ENCODE measurements at regions not wholly inside any gene's neighbourhood (a gene's known extent, or its start where the extent isn't known, plus 50 kb on each side); places are given as distances from the start of the nearest gene placed in this dataset.

DNA sequence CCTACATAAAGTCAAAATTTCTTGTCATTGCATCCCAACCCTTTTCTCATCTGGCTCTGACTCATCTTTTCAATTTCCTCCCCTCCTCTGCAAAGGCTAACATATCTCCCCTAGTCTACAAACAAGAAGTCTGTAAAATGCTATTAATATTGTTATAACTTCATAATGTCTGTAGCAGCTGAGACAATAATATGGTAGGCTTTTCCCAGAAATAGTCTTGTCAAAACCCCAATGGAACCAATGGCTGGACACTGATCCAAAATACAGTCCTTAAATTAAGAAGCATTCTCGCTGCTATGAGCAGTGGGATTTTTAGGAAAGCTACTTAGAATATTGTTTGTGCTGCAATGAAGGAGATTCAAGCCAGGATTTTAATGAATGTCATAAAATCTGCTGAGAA lies 131.4 kb downstream of the KLHL28 start:
- H3K27ac ChIP-seq (ENCODE audit: insufficient read depth, low read length) = no peak overlapping the region
- no peak overlapping the region for H3K9ac ChIP-seq (ENCODE audit: insufficient read depth, low read length)
- H3K79me2 ChIP-seq (ENCODE audit: control insufficient read depth, insufficient read depth, low read length) = no peaks in the 10 kb centered on the region
- TF ChIP-seq, protein P1, sequence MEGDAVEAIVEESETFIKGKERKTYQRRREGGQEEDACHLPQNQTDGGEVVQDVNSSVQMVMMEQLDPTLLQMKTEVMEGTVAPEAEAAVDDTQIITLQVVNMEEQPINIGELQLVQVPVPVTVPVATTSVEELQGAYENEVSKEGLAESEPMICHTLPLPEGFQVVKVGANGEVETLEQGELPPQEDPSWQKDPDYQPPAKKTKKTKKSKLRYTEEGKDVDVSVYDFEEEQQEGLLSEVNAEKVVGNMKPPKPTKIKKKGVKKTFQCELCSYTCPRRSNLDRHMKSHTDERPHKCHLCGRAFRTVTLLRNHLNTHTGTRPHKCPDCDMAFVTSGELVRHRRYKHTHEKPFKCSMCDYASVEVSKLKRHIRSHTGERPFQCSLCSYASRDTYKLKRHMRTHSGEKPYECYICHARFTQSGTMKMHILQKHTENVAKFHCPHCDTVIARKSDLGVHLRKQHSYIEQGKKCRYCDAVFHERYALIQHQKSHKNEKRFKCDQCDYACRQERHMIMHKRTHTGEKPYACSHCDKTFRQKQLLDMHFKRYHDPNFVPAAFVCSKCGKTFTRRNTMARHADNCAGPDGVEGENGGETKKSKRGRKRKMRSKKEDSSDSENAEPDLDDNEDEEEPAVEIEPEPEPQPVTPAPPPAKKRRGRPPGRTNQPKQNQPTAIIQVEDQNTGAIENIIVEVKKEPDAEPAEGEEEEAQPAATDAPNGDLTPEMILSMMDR (conservative IDR thresholded peaks at IDR 0.05 in 1 of 2, IDR thresholded peaks at IDR 0.05 in 1 of 2; ENCODE audit: low read depth in 1 of 2, low read length in 2 of 2) = no peak
- no peak for TF ChIP-seq EZH2 (IDR thresholded peaks at IDR 0.05; ENCODE audit: low read length, missing control alignments)
- no peak overlapping the region for H3K4me2 ChIP-seq (ENCODE audit: extremely low read depth, insufficient read depth, low read length)
- no peaks in the 10 kb centered on the region for H3K27me3 ChIP-seq (ENCODE audit: control insufficient read depth, insufficient read depth, low read length)
- no peak overlapping the region for H2AFZ ChIP-seq (ENCODE audit: low read length)
- H4K20me1 ChIP-seq (ENCODE audit: control insufficient read depth, extremely low read depth, insufficient read depth, low read length) = no peaks in the 10 kb centered on the region
- no peaks in the 10 kb centered on the region for H3K4me1 ChIP-seq (ENCODE audit: control insufficient read depth, extremely low read depth, insufficient read depth, low read length)
- H3K4me3 ChIP-seq (replicated peaks in 1 of 4; ENCODE audit: control extremely low read depth in 1 of 4, insufficient read depth in 1 of 4, low read depth in 3 of 4, low read length in 4 of 4) = no peak overlapping the region
- H3K9me3 ChIP-seq (ENCODE audit: control insufficient read depth, insufficient read depth, low read depth, low read length) = no peaks in the 10 kb centered on the region
- no peak for DNase-seq (ENCODE audit: low read depth in 2 of 2)
- H3K36me3 ChIP-seq (ENCODE audit: control insufficient read depth, insufficient read depth, low read length) = no peaks in the 10 kb centered on the region

- no peak for DNase-seq (ENCODE audit: low read depth in 2 of 2)
- Histone ChIP-seq H4K20me1 (ENCODE audit: control insufficient read depth, extremely low read depth, insufficient read depth, low read length) (no peaks in the 10 kb centered on the region), H2AFZ (ENCODE audit: low read length) (no peak overlapping the region), H3K9me3 (ENCODE audit: control insufficient read depth, insufficient read depth, low read depth, low read length) (no peaks in the 10 kb centered on the region), H3K27me3 (ENCODE audit: control insufficient read depth, insufficient read depth, low read length) (no peaks in the 10 kb centered on the region), H3K79me2 (ENCODE audit: control insufficient read depth, insufficient read depth, low read length) (no peaks in the 10 kb centered on the region), H3K4me1 (ENCODE audit: control insufficient read depth, extremely low read depth, insufficient read depth, low read length) (no peaks in the 10 kb centered on the region), H3K36me3 (ENCODE audit: control insufficient read depth, insufficient read depth, low read length) (no peaks in the 10 kb centered on the region), H3K9ac (ENCODE audit: insufficient read depth, low read length) (no peak overlapping the region), H3K4me3 (replicated peaks in 1 of 4; ENCODE audit: control extremely low read depth in 1 of 4, insufficient read depth in 1 of 4, low read depth in 3 of 4, low read length in 4 of 4) (no peak overlapping the region), H3K27ac (ENCODE audit: insufficient read depth, low read length) (no peak overlapping the region), H3K4me2 (ENCODE audit: extremely low read depth, insufficient read depth, low read length) (no peak overlapping the region)
- TF ChIP-seq, protein P1 (conservative IDR thresholded peaks at IDR 0.05 in 1 of 2, IDR thresholded peaks at IDR 0.05 in 1 of 2; ENCODE audit: low read depth in 1 of 2, low read length in 2 of 2) = no peak
- TF ChIP-seq EZH2 (IDR thresholded peaks at IDR 0.05; ENCODE audit: low read length, missing control alignments) = no peak
These were observed 132.7 kb downstream of the KLHL28 start for GRCh38 chr14:44829021-44829420.

- DNase-seq (ENCODE audit: low read depth in 2 of 2) = no peak
- TF ChIP-seq EZH2 (IDR thresholded peaks at IDR 0.05; ENCODE audit: low read length, missing control alignments) = no peak
- TF ChIP-seq, protein P1 (conservative IDR thresholded peaks at IDR 0.05 in 1 of 2, IDR thresholded peaks at IDR 0.05 in 1 of 2; ENCODE audit: low read depth in 1 of 2, low read length in 2 of 2) = no peak
- Histone ChIP-seq H4K20me1 (ENCODE audit: control insufficient read depth, extremely low read depth, insufficient read depth, low read length) (no peaks in the 10 kb centered on the region), H3K4me3 (replicated peaks in 1 of 4; ENCODE audit: control extremely low read depth in 1 of 4, insufficient read depth in 1 of 4, low read depth in 3 of 4, low read length in 4 of 4) (no peak overlapping the region), H3K4me1 (ENCODE audit: control insufficient read depth, extremely low read depth, insufficient read depth, low read length) (no peaks in the 10 kb centered on the region), H3K9me3 (ENCODE audit: control insufficient read depth, insufficient read depth, low read depth, low read length) (no peaks in the 10 kb centered on the region), H3K27ac (ENCODE audit: insufficient read depth, low read length) (no peak overlapping the region), H2AFZ (ENCODE audit: low read length) (no peak overlapping the region), H3K79me2 (ENCODE audit: control insufficient read depth, insufficient read depth, low read length) (no peaks in the 10 kb centered on the region), H3K4me2 (ENCODE audit: extremely low read depth, insufficient read depth, low read length) (no peak overlapping the region), H3K36me3 (ENCODE audit: control insufficient read depth, insufficient read depth, low read length) (no peaks in the 10 kb centered on the region), H3K27me3 (ENCODE audit: control insufficient read depth, insufficient read depth, low read length) (no peaks in the 10 kb centered on the region), H3K9ac (ENCODE audit: insufficient read depth, low read length) (no peak overlapping the region)
These were observed 133.7 kb downstream of the KLHL28 start for GRCh38 chr14:44828023-44828422.

All from fibroblast of lung (primary cell).